GM12878 (cell line): ENCODE measurements at regions not wholly inside any gene's neighbourhood (a gene's known extent, or its start where the extent isn't known, plus 50 kb on each side); places are given as distances from the start of the nearest gene placed in this dataset.

Source experiments
- ATAC-seq: fragments of 200-7000 bp; cut with Tn5 transposase; 3 replicates; pipeline ENCODE4 v1.9.1; 2020; ENCODE audit warnings: mild to moderate bottlenecking, moderate library complexity
- BruUV-seq: library from RNA; stranded (reverse); fragments of 400-500 nt; replicated peaks from 2 replicates; lab custom pipeline; 2021; lab: Mats Ljungman, UMichigan
- CTCF ChIA-PET: fragments of 300-600 bp; sonication (Branson Sonifier 250); formaldehyde crosslinking; extraction: SDS; loops from one replicate; lab custom pipeline; 2021; ENCODE audit warnings: inconsistent platforms; lab: Yijun Ruan, JAX
- POLR2A ChIA-PET: fragments of 350-600 bp; formaldehyde crosslinking; extraction: SDS; loops from one replicate; lab custom pipeline; 2021; ENCODE audit warnings: inconsistent platforms; lab: Charles Lee
- RAD21 ChIA-PET: fragments of 300-600 bp; sonication (Branson Sonifier 250); formaldehyde crosslinking; loops from one replicate; lab custom pipeline; 2023; ENCODE audit warnings: antibody characterized with exemption; ENCODE audit not compliant: unreplicated experiment; lab: Charles Lee
- SMC1A ChIA-PET: fragments of 300-600 bp; sonication (Branson Sonifier 250); formaldehyde crosslinking; loops from one replicate; lab custom pipeline; 2023; ENCODE audit not compliant: unreplicated experiment, uncharacterized antibody; lab: Charles Lee
- DNase-seq: peaks from one replicate; pipeline ENCODE4 v3.0.0-alpha.2; 2011; ENCODE audit warnings: low read depth, low spot score
- FAIRE-seq: peaks from 3 replicates; lab custom pipeline; 2011; peaks lifted over from hg19 to GRCh38; lab: Jason Lieb, UNC
- H2AFZ ChIP-seq: 2 replicates; pipeline ENCODE4 v1.6.0; 2011; ENCODE audit warnings: low read depth, low read length, control low read depth; ENCODE audit not compliant: control insufficient read depth
- H3K27ac ChIP-seq: 2 replicates; pipeline ENCODE4 v1.5.1; 2011; ENCODE audit warnings: control low read depth; ENCODE audit not compliant: control insufficient read depth, insufficient read depth
- H3K27me3 ChIP-seq, 2 experiments: replicated peaks in 1 of 2; 2 replicates each; pipeline versions ENCODE4 v1.6.0 to v1.6.1; 2011; ENCODE audit warnings: low read length in 1 of 2; ENCODE audit not compliant: control insufficient read depth in 2 of 2, insufficient read depth in 2 of 2
- H3K36me3 ChIP-seq, 2 experiments: 2 replicates each; pipeline ENCODE4 v1.5.1; 2011; ENCODE audit warnings: low read length in 1 of 2; ENCODE audit not compliant: control insufficient read depth in 2 of 2, insufficient read depth in 2 of 2
- H3K4me1 ChIP-seq: 2 replicates; pipeline ENCODE4 v1.6.1; 2011; ENCODE audit warnings: mild to moderate bottlenecking, low read length, moderate library complexity, mixed read lengths; ENCODE audit not compliant: control insufficient read depth, insufficient read depth
- H3K4me2 ChIP-seq: 2 replicates; pipeline ENCODE4 v1.6.0; 2011; ENCODE audit warnings: control low read depth; ENCODE audit not compliant: control insufficient read depth, insufficient read depth
- H3K4me3 ChIP-seq: fragments of 200-600 bp; sonication (generic); 2 replicates; pipeline ENCODE4 v1.5.1; 2016
- H3K79me2 ChIP-seq: 2 replicates; pipeline ENCODE4 v1.6.0; 2011; ENCODE audit warnings: low read length; ENCODE audit not compliant: control insufficient read depth, insufficient read depth
- H3K9ac ChIP-seq: 2 replicates; pipeline ENCODE4 v1.8.0; 2011; ENCODE audit warnings: low read length, control low read depth, mixed read lengths; ENCODE audit not compliant: control insufficient read depth, insufficient read depth
- H3K9me3 ChIP-seq: replicated peaks from 3 replicates; pipeline ENCODE4 v1.5.1; 2011; ENCODE audit warnings: mild to moderate bottlenecking, low read length; ENCODE audit not compliant: control insufficient read depth, insufficient read depth
- H4K20me1 ChIP-seq: 2 replicates; pipeline ENCODE4 v1.6.0; 2011; ENCODE audit not compliant: control insufficient read depth, insufficient read depth
- ASH2L ChIP-seq: fragments of 300-600, 200-600 bp; sonication (generic); IDR thresholded peaks from 2 replicates; pipeline ENCODE4 v1.6.1; 2017; ENCODE audit warnings: low read depth, mild to moderate bottlenecking, borderline replicate concordance
- BRCA1 ChIP-seq: IDR thresholded peaks from 2 replicates; pipeline ENCODE4 v1.6.1; 2011; ENCODE audit warnings: low read depth, low read length, improper control_type of control experiment
- CTCF ChIP-seq, 3 experiments: IDR thresholded peaks in 2 of 3; conservative IDR thresholded peaks in 1 of 3; 2 replicates each; pipeline ENCODE4 v1.5.1; 2011; ENCODE audit warnings: low read depth in 3 of 3, low read length in 3 of 3, mild to moderate bottlenecking in 3 of 3, control low read depth in 2 of 3, moderate library complexity in 2 of 3, inconsistent platforms in 1 of 3, mixed read lengths in 1 of 3; ENCODE audit not compliant: control insufficient read depth in 2 of 3, insufficient read depth in 1 of 3; ENCODE audit errors: extremely low read depth in 1 of 3
- FOXM1 ChIP-seq: IDR thresholded peaks from 2 replicates; pipeline ENCODE4 v1.6.1; 2012; ENCODE audit warnings: low read depth, mild to moderate bottlenecking, inconsistent platforms, low read length, moderate library complexity
- MLLT1 ChIP-seq: fragments of 450-650 bp; IDR thresholded peaks from 2 replicates; pipeline ENCODE4 v1.6.1; 2016; ENCODE audit warnings: mild to moderate bottlenecking
- NFYA ChIP-seq: IDR thresholded peaks from 2 replicates; pipeline ENCODE4 v1.6.1; 2011; ENCODE audit warnings: low read depth, mild to moderate bottlenecking, low read length, improper control_type of control experiment, borderline replicate concordance
- NR2C1 ChIP-seq: fragments of 450-650 bp; IDR thresholded peaks from 2 replicates; pipeline ENCODE4 v1.6.1; 2017; ENCODE audit warnings: antibody characterized with exemption, mild to moderate bottlenecking, moderate library complexity
- PML ChIP-seq: IDR thresholded peaks from 2 replicates; pipeline ENCODE4 v1.6.1; 2012; ENCODE audit warnings: low read length, inconsistent platforms
- PRDM15 ChIP-seq: fragments of 450-650 bp; formaldehyde crosslinking; IDR thresholded peaks from 2 replicates; pipeline ENCODE4 v1.4.0; 2020; ENCODE audit warnings: mild to moderate bottlenecking, moderate library complexity
- SREBF1 ChIP-seq: IDR thresholded peaks from 2 replicates; pipeline ENCODE4 v1.6.1; 2012; ENCODE audit warnings: mild to moderate bottlenecking, low read length
- ZNF207 ChIP-seq: fragments of 450-650 bp; IDR thresholded peaks from 2 replicates; pipeline ENCODE4 v1.6.1; 2014; ENCODE audit warnings: antibody characterized with exemption, mild to moderate bottlenecking, borderline replicate concordance
- ZNF687 ChIP-seq: fragments of 450-650 bp; IDR thresholded peaks from 2 replicates; pipeline ENCODE4 v1.6.1; 2017; ENCODE audit warnings: mild to moderate bottlenecking, moderate library complexity
- WGBS: methylation state at CpG from one replicate; pipeline ENCODE4 v1.1.6; 2016; ENCODE audit warnings: low lambda C conversion rate; ENCODE audit not compliant: insufficient replicate concordance, insufficient coverage; ENCODE audit errors: missing lambda C conversion rate; 5-methylcytosine and 5-hydroxymethylcytosine counted together
- in situ Hi-C: fragments of 300-500 bp; cut with MboI; formaldehyde crosslinking; loops from 9 replicates; pipeline ENCODE4 v1.14.3; 2018; ENCODE audit warnings: mixed read lengths
- intact Hi-C: fragments of 100-400 bp; cut with micrococcal nuclease; formaldehyde crosslinking; loops from one replicate; pipeline ENCODE4 v1.14.2; 2022; ENCODE audit not compliant: unreplicated experiment

GRCh38 chr6:9901376-9901775 lies 513.5 kb downstream of the TFAP2A start (continued):
- no peak for TF ChIP-seq ZNF687
- no peak for TF ChIP-seq CTCF (IDR thresholded peaks at IDR 0.05 in 2 of 3, conservative IDR thresholded peaks at IDR 0.05 in 1 of 3; ENCODE audit: control insufficient read depth in 2 of 3, extremely low read depth in 1 of 3, insufficient read depth in 1 of 3, low read depth in 3 of 3, low read length in 3 of 3)
- no peak for TF ChIP-seq BRCA1

- Histone ChIP-seq H4K20me1 (no peaks in the 10 kb centered on the region), H3K9me3 (no peaks in the 10 kb centered on the region), H3K36me3 (no peaks in the 10 kb centered on the region), H3K4me2 (no peak overlapping the region), H3K27ac (no peak overlapping the region), H3K27me3 (no peaks in the 10 kb centered on the region), H3K9ac (no peak overlapping the region), H3K4me1 (no peaks in the 10 kb centered on the region), H3K4me3 (no peak overlapping the region), H2AFZ (no peak overlapping the region), H3K79me2 (no peaks in the 10 kb centered on the region)
- WGBS, result 2% methylated on average over 3 of the region's 3 CpGs
- ATAC-seq, result no peak
- FAIRE-seq, result no peak
- no peak for DNase-seq
- RAD21 ChIA-PET, result no interaction called here
- intact Hi-C loops (no loop called here), in situ Hi-C loops (no loop called here)
- CTCF ChIA-PET, result no interaction called here
- BruUV-seq, result no TSS peak
- SMC1A ChIA-PET, result no interaction called here
- POLR2A ChIA-PET, result no interaction called here
- TF ChIP-seq ASH2L (no peak), ZNF207 (no peak), NR2C1 (no peak), SREBF1 (no peak), NFYA (no peak), MLLT1 (no peak), PRDM15 (CRISPR knock-in tag) (no peak), PML (no peak), FOXM1 (no peak)
These were observed 518.1 kb downstream of the TFAP2A start for GRCh38 chr6:9896806-9897205.
